Activated CD8-positive, alpha-beta T cell treated with anti-CD3 and anti-CD28 coated beads, Interleukin-2, amount 10 ng/mL, durations not matched to agents 7 days and 5 days (primary cell): ENCODE measurements at regions not wholly inside any gene's neighbourhood (a gene's known extent, or its start where the extent isn't known, plus 50 kb on each side); places are given as distances from the start of the nearest gene placed in this dataset.
"Not testable (repeated sequence)": the region's sequence is repeated elsewhere in the genome, so short reads cannot be mapped to it uniquely, and the experiment has no call there.

Experiments
- ATAC-seq: fragments of 150-1000 bp; cut with Tn5 transposase; one replicate; pipeline ENCODE4 v1.10.0; 2021; ENCODE audit warnings: moderate library complexity
- CTCF ChIA-PET: fragments of 350-600 bp; sonication (Branson Sonifier 250); formaldehyde crosslinking; loops from one replicate; lab custom pipeline; 2021; ENCODE audit warnings: antibody characterized with exemption; lab: Charles Lee
- POLR2A ChIA-PET: fragments of 350-600 bp; sonication (Branson Sonifier 250); formaldehyde crosslinking; loops from one replicate; lab custom pipeline; 2021; ENCODE audit warnings: antibody characterized with exemption; lab: Charles Lee
- DNase-seq: peaks from one replicate; pipeline ENCODE4 v3.0.0-alpha.2; 2020
- H3K27ac Mint-ChIP-seq: one replicate; pipeline ENCODE4 v1.8.0; 2021; ENCODE audit warnings: mild to moderate bottlenecking, mixed read lengths
- H3K27me3 Mint-ChIP-seq: one replicate; pipeline ENCODE4 v1.8.0; 2021; ENCODE audit warnings: low read depth, mixed read lengths
- H3K36me3 Mint-ChIP-seq: one replicate; pipeline ENCODE4 v1.8.0; 2021; ENCODE audit warnings: low read depth, mixed read lengths
- H3K4me1 Mint-ChIP-seq: one replicate; pipeline ENCODE4 v1.8.0; 2021; ENCODE audit warnings: low read depth, mixed read lengths
- H3K4me3 Mint-ChIP-seq: one replicate; pipeline ENCODE4 v1.8.0; 2021; ENCODE audit warnings: mild to moderate bottlenecking, mixed read lengths
- H3K9me3 Mint-ChIP-seq: one replicate; pipeline ENCODE4 v1.8.0; 2022; ENCODE audit warnings: mixed read lengths; ENCODE audit not compliant: insufficient read depth

- H3K9me3 Mint-ChIP-seq = no peaks in the 10 kb centered on the region
- no peaks in the 10 kb centered on the region for H3K4me1 Mint-ChIP-seq
- no peak for DNase-seq
- ATAC-seq = no peak
- POLR2A ChIA-PET = no interaction called here
- H3K27ac Mint-ChIP-seq = no peak overlapping the region
- no peaks in the 10 kb centered on the region for H3K36me3 Mint-ChIP-seq
- H3K27me3 Mint-ChIP-seq = no peaks in the 10 kb centered on the region
- no peak overlapping the region for H3K4me3 Mint-ChIP-seq
- CTCF ChIA-PET = no interaction called here
These were observed 271.9 kb downstream of the RAB38 start for GRCh38 chr11:87903345-87903744.

DNA sequence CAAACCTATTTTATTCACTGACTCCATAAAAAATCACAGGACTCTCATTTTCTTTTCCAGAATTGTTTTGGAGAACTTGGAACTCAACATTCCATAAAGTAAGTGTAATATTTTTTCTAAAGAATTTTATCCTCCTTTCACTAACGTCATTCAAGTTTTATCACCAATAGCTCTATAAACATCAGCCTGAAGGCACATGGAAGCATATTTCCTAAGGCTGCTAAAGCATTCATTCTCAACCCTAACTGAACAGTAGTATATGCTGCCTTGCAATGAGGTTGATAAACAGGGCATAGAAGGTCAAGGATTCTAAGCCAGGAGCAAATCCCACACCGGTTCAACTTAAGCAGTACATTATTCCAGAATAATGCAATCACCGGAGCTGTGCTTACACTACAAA is 273.9 kb downstream of the RAB38 start:
- Mint-ChIP-seq H3K9me3 (no peaks in the 10 kb centered on the region), H3K27ac (no peak overlapping the region), H3K27me3 (no peaks in the 10 kb centered on the region), H3K4me1 (no peaks in the 10 kb centered on the region), H3K36me3 (no peaks in the 10 kb centered on the region), H3K4me3 (no peak overlapping the region)
- no peak for DNase-seq
- ChIA-PET POLR2A (no interaction called here), CTCF (no interaction called here)
- no peak for ATAC-seq

DNA sequence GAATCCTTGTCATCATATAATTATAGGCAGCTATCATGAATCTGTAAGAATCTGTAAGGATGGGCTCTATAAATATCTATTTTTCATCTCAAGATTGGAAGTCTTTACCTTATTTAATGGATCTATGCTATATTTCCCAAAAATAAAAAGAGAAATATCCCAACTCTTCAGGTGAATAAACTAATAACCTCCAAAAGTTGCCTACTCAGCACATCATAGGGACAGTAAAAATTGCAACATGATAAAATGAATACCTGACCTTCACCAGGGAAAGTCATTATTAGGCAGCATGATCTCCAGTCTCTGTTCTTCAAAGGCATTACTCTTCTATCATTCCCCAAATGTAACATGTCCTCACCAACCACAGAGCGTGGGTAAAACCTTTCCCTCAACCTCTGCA is 277.3 kb downstream of the RAB38 start:
- no peak overlapping the region for H3K27ac Mint-ChIP-seq
- H3K4me1 Mint-ChIP-seq = no peaks in the 10 kb centered on the region
- POLR2A ChIA-PET = no interaction called here
- H3K36me3 Mint-ChIP-seq = no peaks in the 10 kb centered on the region
- CTCF ChIA-PET = no interaction called here
- ATAC-seq (no peak), DNase-seq (no peak)
- H3K9me3 Mint-ChIP-seq = no peaks in the 10 kb centered on the region
- no peak overlapping the region for H3K4me3 Mint-ChIP-seq
- no peaks in the 10 kb centered on the region for H3K27me3 Mint-ChIP-seq

- no peaks in the 10 kb centered on the region for H3K36me3 Mint-ChIP-seq
- no peak for DNase-seq
- no peaks in the 10 kb centered on the region for H3K9me3 Mint-ChIP-seq
These were observed 278.2 kb downstream of the RAB38 start for GRCh38 chr11:87897071-87897470.

DNA sequence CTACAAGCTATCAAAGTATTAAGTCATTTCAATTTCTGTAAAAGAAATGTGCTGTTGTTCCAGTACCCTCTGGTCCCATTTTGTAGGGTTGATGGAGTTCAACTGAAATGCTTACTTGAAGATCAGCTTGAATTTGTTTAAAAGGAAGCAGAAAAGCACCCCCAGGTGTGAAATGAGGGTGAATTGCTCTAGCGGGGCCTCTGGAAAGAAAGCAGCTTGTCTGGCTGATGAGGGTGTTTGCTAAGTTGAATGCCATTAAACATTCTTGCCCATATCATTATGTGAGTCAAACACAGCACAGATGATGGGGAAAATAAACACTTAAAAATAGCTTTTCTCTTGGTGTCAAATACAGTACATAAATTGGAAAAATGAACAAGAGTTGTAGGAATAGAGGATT is 280.3 kb downstream of the RAB38 start:
- DNase-seq = no peak
- Mint-ChIP-seq H3K9me3 (no peaks in the 10 kb centered on the region), H3K27ac (no peak overlapping the region), H3K4me3 (no peak overlapping the region), H3K4me1 (no peaks in the 10 kb centered on the region), H3K27me3 (no peaks in the 10 kb centered on the region), H3K36me3 (no peaks in the 10 kb centered on the region)
- CTCF ChIA-PET = no interaction called here
- ATAC-seq = no peak
- POLR2A ChIA-PET = no interaction called here

More at GRCh38 chr11:87897071-87897470, 278.2 kb downstream of the RAB38 start:
- Mint-ChIP-seq H3K4me3 (no peak overlapping the region), H3K27ac (no peak overlapping the region), H3K4me1 (no peaks in the 10 kb centered on the region), H3K27me3 (no peaks in the 10 kb centered on the region)
- ChIA-PET POLR2A (no interaction called here), CTCF (no interaction called here)
- ATAC-seq = no peak

- ATAC-seq (no peak), DNase-seq (no peak)
- H3K4me3 Mint-ChIP-seq = no peak overlapping the region
- no peaks in the 10 kb centered on the region for H3K9me3 Mint-ChIP-seq
- H3K27ac Mint-ChIP-seq = no peak overlapping the region
- POLR2A ChIA-PET = no interaction called here
- no peaks in the 10 kb centered on the region for H3K36me3 Mint-ChIP-seq
- no peaks in the 10 kb centered on the region for H3K4me1 Mint-ChIP-seq
- no peaks in the 10 kb centered on the region for H3K27me3 Mint-ChIP-seq
- CTCF ChIA-PET = no interaction called here
These were observed 283.0 kb downstream of the RAB38 start for GRCh38 chr11:87892291-87892690.

- Mint-ChIP-seq H3K36me3 (no peaks in the 10 kb centered on the region), H3K27me3 (no peaks in the 10 kb centered on the region), H3K27ac (no peak overlapping the region), H3K4me3 (no peak overlapping the region), H3K9me3 (no peaks in the 10 kb centered on the region), H3K4me1 (no peaks in the 10 kb centered on the region)
- ChIA-PET CTCF (no interaction called here), POLR2A (no interaction called here)
- no peak for ATAC-seq
- DNase-seq = no peak
These were observed 286.1 kb downstream of the RAB38 start for GRCh38 chr11:87889126-87889525.

GRCh38 chr11:87885084-87885483 is 290.2 kb downstream of the RAB38 start:
- H3K36me3 Mint-ChIP-seq, H3K4me1 Mint-ChIP-seq, H3K9me3 Mint-ChIP-seq, POLR2A ChIA-PET, H3K27ac Mint-ChIP-seq, DNase-seq, CTCF ChIA-PET, ATAC-seq, H3K27me3 Mint-ChIP-seq, H3K4me3 Mint-ChIP-seq: not testable (repeated sequence)

DNA sequence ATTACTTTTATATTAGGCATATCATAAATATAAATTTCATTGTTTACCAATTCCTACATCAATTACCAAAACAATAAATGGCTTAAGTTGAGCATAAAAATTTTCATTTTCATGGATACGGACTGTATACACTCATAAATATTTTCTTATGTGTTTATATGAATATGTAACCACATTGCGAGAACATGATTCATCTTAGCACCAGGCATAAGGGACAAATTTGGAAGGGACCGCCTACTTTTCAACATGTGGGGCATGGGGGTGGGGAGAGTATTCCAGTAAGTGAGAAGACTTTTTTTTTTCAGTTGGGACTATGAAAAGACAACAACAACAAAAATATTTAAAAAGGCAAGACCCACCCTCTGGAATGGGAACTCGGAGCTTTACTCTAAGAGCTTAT is 296.1 kb downstream of the RAB38 start:
- Mint-ChIP-seq H3K36me3 (no peaks in the 10 kb centered on the region), H3K4me3 (no peak overlapping the region), H3K9me3 (no peaks in the 10 kb centered on the region), H3K4me1 (no peaks in the 10 kb centered on the region), H3K27me3 (no peaks in the 10 kb centered on the region), H3K27ac (no peak overlapping the region)
- ChIA-PET POLR2A (no interaction called here), CTCF (no interaction called here)
- ATAC-seq = no peak
- DNase-seq = no peak

- POLR2A ChIA-PET = no interaction called here
- Mint-ChIP-seq H3K27me3 (no peaks in the 10 kb centered on the region), H3K27ac (no peak overlapping the region), H3K9me3 (no peaks in the 10 kb centered on the region), H3K4me3 (no peak overlapping the region), H3K4me1 (no peaks in the 10 kb centered on the region), H3K36me3 (no peaks in the 10 kb centered on the region)
- CTCF ChIA-PET = interaction anchor here (1.0 to 1.7 kb wide), 2 partner anchors 11 to 43 kb away, joined by 3 to 5 read pairs; no protein-coding TSS in a partner anchor
- DNase-seq (no peak), ATAC-seq (no peak)
These were observed 296.8 kb downstream of the RAB38 start for GRCh38 chr11:87878373-87878825.

DNA sequence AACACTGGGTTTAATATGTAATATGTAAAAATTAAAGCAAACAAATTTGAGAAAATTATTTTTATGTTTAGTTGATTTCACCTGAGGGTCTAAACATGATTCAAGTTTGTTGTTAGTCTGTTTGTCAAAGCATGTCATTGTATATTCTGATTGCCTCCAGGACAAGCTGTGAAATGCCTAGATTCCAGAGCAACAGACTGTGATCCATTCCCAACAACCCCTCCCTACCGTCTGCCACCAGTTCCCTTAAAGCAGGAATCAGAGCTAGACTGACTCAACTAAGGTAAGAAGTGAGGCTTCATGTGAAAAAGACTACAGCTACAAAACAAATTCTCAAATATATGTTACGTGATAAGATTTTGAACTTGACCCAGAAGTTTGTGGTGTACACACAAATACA is 304.2 kb downstream of the RAB38 start:
- Mint-ChIP-seq H3K27me3 (no peaks in the 10 kb centered on the region), H3K36me3 (no peaks in the 10 kb centered on the region), H3K9me3 (no peaks in the 10 kb centered on the region), H3K4me3 (no peak overlapping the region), H3K4me1 (no peaks in the 10 kb centered on the region), H3K27ac (no peak overlapping the region)
- POLR2A ChIA-PET = no interaction called here
- DNase-seq (no peak), ATAC-seq (no peak)
- CTCF ChIA-PET = no interaction called here

- no peak overlapping the region for H3K27ac Mint-ChIP-seq
- no peaks in the 10 kb centered on the region for H3K4me1 Mint-ChIP-seq
- no peaks in the 10 kb centered on the region for H3K36me3 Mint-ChIP-seq
- H3K9me3 Mint-ChIP-seq = no peaks in the 10 kb centered on the region
- ATAC-seq (no peak), DNase-seq (no peak)
- CTCF ChIA-PET = no interaction called here
- H3K4me3 Mint-ChIP-seq = no peak overlapping the region
- no peaks in the 10 kb centered on the region for H3K27me3 Mint-ChIP-seq
- POLR2A ChIA-PET = no interaction called here
These were observed 305.2 kb downstream of the RAB38 start for GRCh38 chr11:87870086-87870485.

- ChIA-PET POLR2A (no interaction called here), CTCF (interaction anchor here (1.5 kb wide), 1 partner anchor 11 kb away, joined by 5 read pairs; no protein-coding TSS in a partner anchor)
- H3K4me1 Mint-ChIP-seq = no peaks in the 10 kb centered on the region
These were observed 308.3 kb downstream of the RAB38 start for GRCh38 chr11:87866951-87867350.

More at GRCh38 chr11:87866951-87867350, 308.3 kb downstream of the RAB38 start:
- no peak overlapping the region for H3K4me3 Mint-ChIP-seq
- H3K9me3 Mint-ChIP-seq = no peaks in the 10 kb centered on the region
- ATAC-seq (no peak), DNase-seq (no peak)
- no peak overlapping the region for H3K27ac Mint-ChIP-seq
- H3K36me3 Mint-ChIP-seq = no peaks in the 10 kb centered on the region
- no peaks in the 10 kb centered on the region for H3K27me3 Mint-ChIP-seq
